Loucy (cell line): ENCODE measurements at regions not wholly inside any gene's neighbourhood (a gene's known extent, or its start where the extent isn't known, plus 50 kb on each side); places are given as distances from the start of the nearest gene placed in this dataset.

ENCODE experiments used
- CTCF ChIP-seq: fragments of 200-600 bp; sonication (generic); conservative IDR thresholded peaks from 2 replicates; pipeline ENCODE4 v1.5.1; 2014; ENCODE audit warnings: mild to moderate bottlenecking, antibody characterized with exemption, low read length
- EZH2phosphoT487 ChIP-seq: fragments of 200-600 bp; IDR thresholded peaks from 2 replicates; pipeline ENCODE4 v1.6.1; 2018; ENCODE audit warnings: antibody characterized with exemption, mild to moderate bottlenecking, moderate library complexity, borderline replicate concordance

GRCh38 chr2:58419983-58420382 is 178.9 kb upstream of the FANCL start:
- TF ChIP-seq CTCF = no peak; the same call in 1 of the 2 replicates
- no peak for TF ChIP-seq EZH2phosphoT487
